ENCODE measurements at regions not wholly inside any gene's neighbourhood (a gene's known extent, or its start where the extent isn't known, plus 50 kb on each side); places are given as distances from the start of the nearest gene placed in this dataset.

- no peak for DNase-seq (ENCODE audit: low read depth)
- no peak overlapping the region for H3K4me3 ChIP-seq (ENCODE audit: low read length)
- no peak for TF ChIP-seq CTCF (conservative IDR thresholded peaks at IDR 0.05; ENCODE audit: low read length)
Observed at GRCh38 chr21:35491920-35492678, 443.0 kb upstream of the RUNX1 start.

GRCh38 chr21:35491114-35491513, 442.0 kb upstream of the RUNX1 start:
- no peak overlapping the region for H3K4me3 ChIP-seq (ENCODE audit: low read length)
- no peak for DNase-seq (ENCODE audit: low read depth)
- TF ChIP-seq CTCF (conservative IDR thresholded peaks at IDR 0.05; ENCODE audit: low read length), result no peak

- no peak for DNase-seq (ENCODE audit: low read depth)
- no peak overlapping the region for H3K4me3 ChIP-seq (ENCODE audit: low read length)
- no peak for TF ChIP-seq CTCF (conservative IDR thresholded peaks at IDR 0.05; ENCODE audit: low read length)
Observed at GRCh38 chr21:35489389-35489980, 440.4 kb upstream of the RUNX1 start.

DNA sequence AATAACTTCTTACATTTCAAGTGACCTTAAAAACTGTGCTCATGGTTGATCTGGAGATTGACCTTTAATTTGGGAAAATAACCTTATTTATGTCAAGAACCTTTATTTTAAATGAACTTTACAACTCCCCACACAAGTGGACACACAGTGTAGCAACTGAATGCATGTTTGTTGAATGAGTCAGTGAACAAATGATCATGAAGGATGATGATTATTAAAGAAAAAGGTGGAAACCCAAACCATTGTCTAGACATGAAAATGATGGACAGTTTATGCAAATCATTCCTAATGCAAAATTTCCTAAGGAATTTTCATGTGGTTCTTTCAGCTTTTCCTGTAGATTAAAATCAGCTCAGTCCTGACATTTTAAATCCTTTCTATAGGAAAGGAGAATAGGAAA, 439.8 kb upstream of the RUNX1 start:
- no peak for TF ChIP-seq CTCF (conservative IDR thresholded peaks at IDR 0.05; ENCODE audit: low read length)
- H3K4me3 ChIP-seq (ENCODE audit: low read length), result no peak overlapping the region
- DNase-seq (ENCODE audit: low read depth), result no peak

- no peak overlapping the region for H3K4me3 ChIP-seq (ENCODE audit: low read length)
- TF ChIP-seq CTCF (conservative IDR thresholded peaks at IDR 0.05; ENCODE audit: low read length), result no peak
Observed at GRCh38 chr21:35485364-35485763, 436.3 kb upstream of the RUNX1 start.

GRCh38 chr21:35484851-35485250, 435.7 kb upstream of the RUNX1 start:
- no peak for TF ChIP-seq CTCF (conservative IDR thresholded peaks at IDR 0.05; ENCODE audit: low read length)
- H3K4me3 ChIP-seq (ENCODE audit: low read length), result no peak overlapping the region
- DNase-seq (ENCODE audit: low read depth), result no peak

More at GRCh38 chr21:35485364-35485763, 436.3 kb upstream of the RUNX1 start:
- no peak for DNase-seq (ENCODE audit: low read depth)

- no peak overlapping the region for H3K4me3 ChIP-seq (ENCODE audit: low read length)
- no peak for TF ChIP-seq CTCF (conservative IDR thresholded peaks at IDR 0.05; ENCODE audit: low read length)
- no peak for DNase-seq (ENCODE audit: low read depth)
Observed at GRCh38 chr21:35484032-35484431, 434.9 kb upstream of the RUNX1 start.
